Cardiac muscle cell (in vitro differentiated cells and primary cell): ENCODE measurements at regions not wholly inside any gene's neighbourhood (a gene's known extent, or its start where the extent isn't known, plus 50 kb on each side); places are given as distances from the start of the nearest gene placed in this dataset.
A peak's percentile ranks its signal among the peaks of the same experiment; 100 is the strongest.

Experiments used
- DNase-seq, 2 donors: peaks; one replicate each; pipeline versions ENCODE4 v3.0.0 to v3.0.0-alpha.2; 2010 to 2017; ENCODE audit warnings: low read depth in 1 of 2, low spot score in 1 of 2
- H3K27ac ChIP-seq: fragments of 200-600 bp; sonication (generic); 2 replicates; pipeline ENCODE4 v1.5.1; 2016
- H3K27me3 ChIP-seq: fragments of 200-600 bp; sonication (generic); 2 replicates; pipeline ENCODE4 v1.6.0; 2016; ENCODE audit warnings: control low read depth
- H3K36me3 ChIP-seq: fragments of 200-600 bp; sonication (generic); 2 replicates; pipeline ENCODE4 v1.5.1; 2016; ENCODE audit warnings: control low read depth
- H3K4me1 ChIP-seq: fragments of 200-600 bp; sonication (generic); 2 replicates; pipeline ENCODE4 v1.8.1; 2017; ENCODE audit warnings: low read depth, mild to moderate bottlenecking, mixed run types
- H3K4me3 ChIP-seq: fragments of 200-600 bp; sonication (generic); 2 replicates; pipeline ENCODE4 v1.5.1; 2016; ENCODE audit warnings: mild to moderate bottlenecking
- H3K9me3 ChIP-seq: fragments of 200-600 bp; sonication (generic); 2 replicates; pipeline ENCODE4 v1.5.1; 2017; ENCODE audit warnings: low read depth, mild to moderate bottlenecking, control low read depth
- TF ChIP-seq, protein P1 (sequence below): IDR thresholded peaks from 2 replicates; pipeline ENCODE4 v1.5.1; 2012; ENCODE audit warnings: low read depth, mild to moderate bottlenecking, low read length

DNA sequence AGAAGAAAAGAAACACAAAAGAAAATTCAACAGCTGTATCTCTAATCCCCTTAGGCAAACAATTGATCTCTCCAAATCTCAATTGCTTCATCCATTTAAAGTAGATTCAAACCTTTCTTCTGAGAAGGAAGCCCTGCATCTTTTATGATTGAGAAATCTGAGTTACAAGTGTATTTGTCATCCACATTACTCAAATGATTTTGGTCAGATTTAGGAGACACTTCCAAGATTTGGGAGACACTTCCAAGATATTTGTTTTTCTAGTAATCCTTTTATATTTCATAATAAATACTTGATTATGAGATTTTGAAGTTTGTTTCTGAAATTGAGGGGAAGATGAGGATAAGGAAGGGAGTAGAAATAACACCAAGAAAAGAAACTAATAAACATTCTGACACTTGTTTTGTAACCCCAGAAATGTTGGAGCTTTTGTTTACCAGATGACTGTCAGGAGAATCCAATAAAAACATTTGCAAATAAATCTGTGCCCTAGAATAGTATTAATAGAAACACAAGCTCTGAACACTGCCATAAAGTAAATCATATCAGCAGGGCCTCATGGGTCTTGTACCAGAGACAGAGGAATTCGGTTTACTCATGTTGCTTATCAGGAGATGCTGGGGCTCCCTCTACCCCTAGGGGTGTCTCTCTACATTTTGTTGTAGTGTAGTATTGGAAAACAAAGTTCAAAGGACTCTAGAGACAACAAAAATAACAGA, 314.3 kb upstream of the NT5E start:
- peak in 1 of 2 donors; percentile 69 for DNase-seq
- no peaks in the 10 kb centered on the region for H3K4me1 ChIP-seq

GRCh38 chr6:85134172-85134571, 315.7 kb upstream of the NT5E start:
- Histone ChIP-seq H3K27ac (no peak overlapping the region), H3K27me3 (no peaks in the 10 kb centered on the region), H3K9me3 (no peaks in the 10 kb centered on the region), H3K4me3 (no peak overlapping the region), H3K36me3 (no peaks in the 10 kb centered on the region), H3K4me1 (no peaks in the 10 kb centered on the region)
- TF ChIP-seq, protein P1, sequence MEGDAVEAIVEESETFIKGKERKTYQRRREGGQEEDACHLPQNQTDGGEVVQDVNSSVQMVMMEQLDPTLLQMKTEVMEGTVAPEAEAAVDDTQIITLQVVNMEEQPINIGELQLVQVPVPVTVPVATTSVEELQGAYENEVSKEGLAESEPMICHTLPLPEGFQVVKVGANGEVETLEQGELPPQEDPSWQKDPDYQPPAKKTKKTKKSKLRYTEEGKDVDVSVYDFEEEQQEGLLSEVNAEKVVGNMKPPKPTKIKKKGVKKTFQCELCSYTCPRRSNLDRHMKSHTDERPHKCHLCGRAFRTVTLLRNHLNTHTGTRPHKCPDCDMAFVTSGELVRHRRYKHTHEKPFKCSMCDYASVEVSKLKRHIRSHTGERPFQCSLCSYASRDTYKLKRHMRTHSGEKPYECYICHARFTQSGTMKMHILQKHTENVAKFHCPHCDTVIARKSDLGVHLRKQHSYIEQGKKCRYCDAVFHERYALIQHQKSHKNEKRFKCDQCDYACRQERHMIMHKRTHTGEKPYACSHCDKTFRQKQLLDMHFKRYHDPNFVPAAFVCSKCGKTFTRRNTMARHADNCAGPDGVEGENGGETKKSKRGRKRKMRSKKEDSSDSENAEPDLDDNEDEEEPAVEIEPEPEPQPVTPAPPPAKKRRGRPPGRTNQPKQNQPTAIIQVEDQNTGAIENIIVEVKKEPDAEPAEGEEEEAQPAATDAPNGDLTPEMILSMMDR = no peak
- peak in 1 of 2 donors; percentile 29 for DNase-seq

More for the DNA sequence above, 314.3 kb upstream of the NT5E start:
- Histone ChIP-seq H3K9me3 (no peaks in the 10 kb centered on the region), H3K36me3 (no peaks in the 10 kb centered on the region), H3K4me3 (no peak overlapping the region), H3K27me3 (no peaks in the 10 kb centered on the region), H3K27ac (no peak overlapping the region)
- TF ChIP-seq, protein P1 = no peak

DNA sequence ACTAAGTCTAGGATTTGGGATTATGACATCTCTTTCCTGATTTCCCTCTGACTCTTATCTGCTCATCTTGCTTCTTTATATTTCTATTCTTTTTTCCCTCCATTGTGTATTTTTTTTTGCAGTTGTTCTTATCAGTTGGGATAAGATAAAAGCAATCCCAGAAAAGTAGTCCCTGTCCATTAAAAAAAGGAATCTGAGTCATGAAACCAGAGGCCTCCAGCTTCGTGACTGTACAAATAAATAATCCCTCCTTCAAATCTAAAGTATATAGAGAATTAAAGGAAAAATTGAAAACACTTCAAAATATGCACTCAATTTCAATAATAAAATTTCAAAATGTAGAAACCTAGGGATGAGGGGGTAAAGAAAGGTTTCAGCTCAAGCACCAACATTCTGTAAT, 317.8 kb upstream of the NT5E start:
- no peaks in the 10 kb centered on the region for H3K36me3 ChIP-seq
- TF ChIP-seq, protein P1 = no peak
- H3K9me3 ChIP-seq = no peaks in the 10 kb centered on the region

GRCh38 chr6:85130743-85131142, 319.1 kb upstream of the NT5E start:
- Histone ChIP-seq H3K27me3 (peaks cover 5% of the 10 kb centered on the region), H3K9me3 (no peaks in the 10 kb centered on the region), H3K27ac (no peak overlapping the region), H3K4me1 (no peaks in the 10 kb centered on the region), H3K36me3 (no peaks in the 10 kb centered on the region), H3K4me3 (no peak overlapping the region)
- TF ChIP-seq, protein P1 = no peak
- peak in 1 of 2 donors; percentile 57 for DNase-seq

More for the DNA sequence above, 317.8 kb upstream of the NT5E start:
- H3K27me3 ChIP-seq = peaks cover 5% of the 10 kb centered on the region
- H3K27ac ChIP-seq = no peak overlapping the region
- no peak for DNase-seq
- H3K4me1 ChIP-seq = no peaks in the 10 kb centered on the region
- H3K4me3 ChIP-seq = no peak overlapping the region

DNA sequence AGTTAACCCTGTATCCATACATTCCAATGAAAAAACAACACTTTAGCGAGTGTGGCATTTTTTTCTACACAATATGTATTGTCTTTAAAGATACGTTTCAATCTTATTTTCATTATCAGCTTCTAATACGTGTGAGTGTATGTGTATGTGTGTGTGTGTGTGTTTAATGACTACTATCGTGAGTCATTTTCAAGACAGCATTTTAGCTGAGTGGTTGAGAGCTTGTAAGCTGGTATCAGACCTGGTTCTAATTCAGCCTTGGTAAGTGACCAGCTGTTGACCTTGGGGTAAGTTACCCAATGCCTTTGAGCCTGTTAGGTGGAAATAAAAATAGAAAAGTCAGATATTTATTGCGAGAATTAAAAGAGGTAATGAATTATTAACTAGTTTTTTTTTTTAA, 320.0 kb upstream of the NT5E start:
- Histone ChIP-seq H3K4me3 (no peak overlapping the region), H3K9me3 (no peaks in the 10 kb centered on the region), H3K27ac (no peak overlapping the region), H3K36me3 (no peaks in the 10 kb centered on the region), H3K4me1 (no peaks in the 10 kb centered on the region), H3K27me3 (peaks cover 5% of the 10 kb centered on the region)
- TF ChIP-seq, protein P1 = no peak
- peak in 1 of 2 donors; percentile 30 for DNase-seq
